Erythroblast (primary cell): ENCODE measurements at regions not wholly inside any gene's neighbourhood (a gene's known extent, or its start where the extent isn't known, plus 50 kb on each side); places are given as distances from the start of the nearest gene placed in this dataset.

Experiments used
- GATA1 ChIP-seq: IDR thresholded peaks from 2 replicates; pipeline ENCODE4 v1.6.1; 2011; ENCODE audit warnings: low read depth, mild to moderate bottlenecking, control low read depth, low read length, moderate library complexity
- POLR2A ChIP-seq: IDR thresholded peaks from 2 replicates; pipeline ENCODE4 v1.6.1; 2011; ENCODE audit warnings: mild to moderate bottlenecking, low read length

GRCh38 chr1:198883184-198883583, 244.3 kb downstream of the PTPRC start:
- no peak for TF ChIP-seq POLR2A
- no peak for TF ChIP-seq GATA1
